Activated CD4-positive, alpha-beta T cell treated with anti-CD3 and anti-CD28 coated beads, Interleukin-2, amount 50 U/mL, for 16 hours (primary cell): ENCODE measurements at regions not wholly inside any gene's neighbourhood (a gene's known extent, or its start where the extent isn't known, plus 50 kb on each side); places are given as distances from the start of the nearest gene placed in this dataset.
"Not testable (repeated sequence)": the region's sequence is repeated elsewhere in the genome, so short reads cannot be mapped to it uniquely, and the experiment has no call there.

Source experiments
- DNase-seq: peaks from one replicate; pipeline ENCODE4 v3.0.0-alpha.2; 2020

- no peak for DNase-seq
These were observed 230.3 kb downstream of the TDRD15 start for GRCh38 chr2:21353879-21354679.

GRCh38 chr2:21356086-21356856 is 232.5 kb downstream of the TDRD15 start:
- DNase-seq, result no peak

- no peak for DNase-seq
These were observed 233.1 kb downstream of the TDRD15 start for GRCh38 chr2:21356857-21357255.

GRCh38 chr2:21358976-21359375 is 235.2 kb downstream of the TDRD15 start:
- DNase-seq, result no peak

GRCh38 chr2:21361384-21361783 is 237.6 kb downstream of the TDRD15 start:
- DNase-seq, result no peak

GRCh38 chr2:21361957-21362486 is 238.3 kb downstream of the TDRD15 start:
- DNase-seq, result no peak

GRCh38 chr2:21363364-21363763 is 239.6 kb downstream of the TDRD15 start:
- no peak for DNase-seq

- no peak for DNase-seq
These were observed 243.7 kb downstream of the TDRD15 start for GRCh38 chr2:21367421-21367820.

GRCh38 chr2:21369787-21370186 is 246.0 kb downstream of the TDRD15 start:
- no peak for DNase-seq

GRCh38 chr2:21371499-21372003 is 247.8 kb downstream of the TDRD15 start:
- DNase-seq, result no peak

- no peak for DNase-seq
These were observed 248.9 kb downstream of the TDRD15 start for GRCh38 chr2:21372654-21373053.

- DNase-seq, result no peak
These were observed 253.1 kb downstream of the TDRD15 start for GRCh38 chr2:21376864-21377263.

GRCh38 chr2:21379140-21379539 is 255.4 kb downstream of the TDRD15 start:
- no peak for DNase-seq

GRCh38 chr2:21379668-21380067 is 255.9 kb downstream of the TDRD15 start:
- not testable (repeated sequence) for DNase-seq

- DNase-seq, result no peak
These were observed 257.7 kb downstream of the TDRD15 start for GRCh38 chr2:21381421-21381820.

- DNase-seq, result no peak
These were observed 259.1 kb downstream of the TDRD15 start for GRCh38 chr2:21382701-21383520.

GRCh38 chr2:21386666-21387065 is 262.9 kb downstream of the TDRD15 start:
- no peak for DNase-seq

- no peak for DNase-seq
These were observed 268.9 kb downstream of the TDRD15 start for GRCh38 chr2:21392649-21393048.

GRCh38 chr2:21393173-21393572 is 269.4 kb downstream of the TDRD15 start:
- no peak for DNase-seq

- no peak for DNase-seq
These were observed 271.6 kb downstream of the TDRD15 start for GRCh38 chr2:21395366-21395765.

GRCh38 chr2:21396252-21396651 is 272.5 kb downstream of the TDRD15 start:
- DNase-seq, result no peak

- no peak for DNase-seq
These were observed 277.4 kb downstream of the TDRD15 start for GRCh38 chr2:21401022-21401698.
